GDM1 (cell line): ENCODE measurements at regions not wholly inside any gene's neighbourhood (a gene's known extent, or its start where the extent isn't known, plus 50 kb on each side); places are given as distances from the start of the nearest gene placed in this dataset.
A peak's percentile ranks its signal among the peaks of the same experiment; 100 is the strongest.
"Not testable (repeated sequence)": the region's sequence is repeated elsewhere in the genome, so short reads cannot be mapped to it uniquely, and the experiment has no call there.

Experiments
- DNase-seq: peaks from one replicate; lab custom pipeline; 2025; lab: John Stamatoyannopoulos, UW

DNA sequence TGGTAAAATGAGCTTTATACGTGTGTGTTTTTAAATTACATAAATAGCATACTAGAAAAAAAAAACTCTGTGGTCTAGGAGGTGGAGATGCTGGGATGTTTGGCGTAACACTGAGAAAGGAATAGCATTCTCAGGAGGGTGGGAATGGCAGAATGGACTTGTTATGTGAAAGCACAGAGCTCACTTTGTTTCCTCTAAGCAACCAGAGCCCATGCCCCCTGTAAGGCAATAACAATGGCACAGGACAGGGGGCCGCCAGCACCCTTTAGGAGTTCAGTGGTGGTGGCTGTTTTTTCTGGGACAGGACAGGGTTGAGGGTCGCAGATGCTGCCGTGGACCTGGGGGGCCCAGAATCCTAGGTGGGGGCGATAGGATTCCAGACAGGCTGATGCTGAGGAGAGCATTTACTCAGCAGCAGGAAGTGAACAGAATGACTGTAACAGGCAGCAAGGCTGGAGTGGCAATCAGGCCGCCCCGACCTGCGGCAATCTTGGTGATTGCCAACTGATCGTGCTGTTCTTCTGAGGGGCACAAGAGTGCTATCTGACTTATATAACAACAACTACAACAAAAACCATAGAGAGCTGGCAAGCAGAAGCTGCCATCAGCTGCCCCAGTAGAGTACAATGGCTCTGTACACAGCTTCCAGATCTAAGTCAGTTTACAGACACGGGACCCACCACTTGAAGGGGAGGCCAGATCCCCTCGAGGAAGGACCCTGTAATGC is 160.4 kb downstream of the UACA start:
- DNase-seq, result no peak

DNA sequence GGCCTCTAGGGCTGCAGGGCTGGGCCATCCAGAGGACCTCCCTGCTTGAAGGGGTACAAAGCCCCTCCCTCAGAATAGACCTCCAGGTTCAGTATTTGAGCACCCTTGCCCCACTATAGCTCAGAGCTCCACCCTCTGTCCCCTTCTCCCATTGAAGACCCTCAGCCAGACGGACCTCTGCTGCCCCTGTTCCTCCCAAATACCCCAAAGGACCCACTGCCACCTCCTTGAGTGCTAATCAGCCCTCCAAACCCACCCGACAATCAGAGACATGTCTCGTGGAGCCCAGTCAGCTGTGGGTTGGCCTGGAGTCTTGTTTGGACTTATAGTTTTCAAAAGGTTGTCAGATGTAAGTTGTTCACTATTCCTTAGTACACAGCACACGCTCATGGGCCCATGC is 161.1 kb downstream of the UACA start:
- DNase-seq, result no peak

DNA sequence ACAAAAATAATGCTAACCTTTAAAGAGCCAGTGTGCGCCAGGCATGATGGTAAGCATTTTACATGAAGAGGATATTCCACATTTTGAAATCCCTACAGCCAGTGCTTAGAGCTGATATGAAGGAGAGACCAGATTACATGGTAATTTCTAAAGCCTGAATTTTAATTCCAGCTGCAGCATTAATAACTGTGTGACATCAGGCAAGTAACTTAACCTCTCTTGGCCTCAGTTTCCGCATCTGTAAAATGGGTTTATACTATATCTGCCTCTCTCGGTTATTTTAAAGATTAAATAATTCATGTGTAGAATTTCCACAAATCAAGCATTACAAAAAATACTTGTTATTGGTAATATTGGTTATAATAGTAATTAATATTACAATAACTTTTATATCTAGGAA is 165.4 kb downstream of the UACA start:
- DNase-seq, result no peak

DNA sequence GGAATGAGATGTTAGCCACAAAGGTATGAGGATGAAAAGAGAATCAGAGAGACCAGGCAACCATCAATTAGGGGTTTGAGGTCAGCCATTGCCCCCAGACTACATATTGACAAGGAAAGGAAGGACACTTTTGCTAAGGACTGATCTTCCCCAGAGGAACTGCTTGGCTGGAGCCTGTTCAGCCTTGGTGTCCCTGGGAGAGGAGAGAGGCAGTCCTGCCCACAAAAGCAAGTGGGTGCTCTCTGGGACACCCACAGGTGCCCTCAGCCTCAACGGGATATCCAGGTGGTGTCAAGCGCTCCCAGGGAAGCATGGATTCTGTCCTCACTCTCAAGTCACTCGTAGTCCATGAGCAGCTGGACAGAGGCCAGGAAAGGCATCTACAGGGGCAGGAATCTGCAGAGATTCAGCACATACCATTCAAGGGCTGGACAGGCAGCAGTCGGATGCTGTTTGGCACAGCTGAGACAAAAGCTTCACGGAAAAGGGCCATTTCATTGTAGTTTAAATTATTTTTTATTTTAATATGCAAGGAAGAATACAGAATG is 166.2 kb downstream of the UACA start:
- no peak for DNase-seq

DNA sequence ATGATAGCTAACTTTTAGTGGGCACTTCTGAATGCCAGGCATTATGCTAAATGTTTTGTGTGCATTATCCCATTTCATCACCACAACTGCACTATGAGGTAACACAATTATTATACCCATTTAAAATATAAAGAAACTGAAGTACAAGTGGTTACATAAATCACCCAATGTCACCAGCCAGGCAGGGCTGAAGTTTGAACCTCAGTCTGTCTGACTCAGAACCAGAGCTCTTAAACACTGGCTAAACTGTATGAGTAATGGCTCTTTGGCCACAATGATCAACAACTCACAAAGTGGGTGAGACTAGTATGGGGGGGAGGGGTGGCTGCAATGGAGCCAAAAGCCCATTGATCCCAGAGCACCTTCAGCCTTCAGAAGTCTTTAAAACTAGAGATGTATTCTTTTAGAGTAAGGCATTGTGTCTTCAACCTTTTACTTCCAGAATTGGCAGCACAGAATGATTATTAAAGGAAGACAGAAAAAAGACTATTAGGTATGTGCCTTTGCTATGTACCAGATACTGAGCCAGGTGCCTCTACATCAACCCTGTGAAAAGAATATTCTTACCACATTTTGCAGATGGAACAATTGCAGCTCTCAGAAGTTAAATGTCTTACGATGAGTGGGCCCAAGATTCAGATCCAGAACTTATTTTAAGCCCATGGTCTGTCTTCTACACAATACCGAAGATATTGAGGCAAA is 166.9 kb downstream of the UACA start:
- no peak for DNase-seq

DNA sequence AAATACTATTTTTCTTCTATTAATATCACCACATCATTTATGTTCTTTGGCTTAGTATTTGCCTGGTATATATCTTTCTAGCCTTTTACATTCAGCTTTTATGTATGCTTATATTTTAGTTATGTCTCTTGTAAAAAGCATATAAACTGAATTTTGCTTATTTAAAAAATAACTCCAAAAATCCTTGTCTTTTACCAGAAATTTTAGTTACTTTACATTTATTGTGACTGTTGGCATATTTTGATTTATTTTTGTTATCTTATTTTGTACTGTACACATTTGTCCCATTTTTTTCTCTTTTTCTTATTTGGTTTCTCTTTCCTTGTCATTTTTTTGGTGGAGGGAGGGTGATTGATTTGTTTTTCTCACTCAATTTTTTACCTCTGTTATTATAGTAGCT is 169.6 kb downstream of the UACA start:
- no peak for DNase-seq

DNA sequence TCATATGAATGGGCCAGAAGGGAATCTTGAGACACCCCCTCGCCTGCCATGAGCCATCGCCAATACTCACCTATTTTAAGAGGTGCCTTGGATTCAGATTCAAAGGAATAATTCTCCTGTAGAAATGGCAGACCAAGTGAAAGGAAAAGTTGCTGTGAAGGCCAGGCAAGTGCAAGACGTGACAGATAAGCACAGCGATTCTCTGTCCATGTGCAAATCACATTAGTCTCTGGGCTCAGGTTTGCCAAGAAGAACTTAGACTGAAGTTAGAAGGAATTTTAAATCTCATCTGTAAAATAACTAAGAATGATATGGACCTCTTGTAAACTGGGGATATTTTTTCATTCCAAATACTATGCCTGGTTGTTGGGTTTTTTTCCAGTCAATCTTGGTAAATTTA is 173.6 kb downstream of the UACA start:
- no peak for DNase-seq

DNA sequence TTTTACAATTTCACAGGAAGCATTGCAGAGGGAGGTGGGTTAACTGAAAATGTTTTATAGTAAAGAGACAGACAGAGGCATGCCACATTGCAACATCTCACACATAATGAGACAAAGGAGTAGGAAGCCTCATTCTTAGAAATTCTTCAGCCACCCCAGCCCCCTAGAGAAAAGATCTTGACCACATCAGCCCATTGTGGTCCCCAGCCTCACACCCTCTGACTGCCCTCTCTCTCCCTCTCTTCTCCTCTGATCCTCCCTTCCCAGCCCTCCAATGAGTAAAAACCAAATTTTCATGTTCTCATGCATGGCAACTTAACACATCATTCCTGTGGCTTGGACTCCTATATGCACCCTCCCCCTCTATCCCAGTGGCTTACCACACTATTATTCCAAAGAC is 174.1 kb downstream of the UACA start:
- peak; percentile 16 for DNase-seq

DNA sequence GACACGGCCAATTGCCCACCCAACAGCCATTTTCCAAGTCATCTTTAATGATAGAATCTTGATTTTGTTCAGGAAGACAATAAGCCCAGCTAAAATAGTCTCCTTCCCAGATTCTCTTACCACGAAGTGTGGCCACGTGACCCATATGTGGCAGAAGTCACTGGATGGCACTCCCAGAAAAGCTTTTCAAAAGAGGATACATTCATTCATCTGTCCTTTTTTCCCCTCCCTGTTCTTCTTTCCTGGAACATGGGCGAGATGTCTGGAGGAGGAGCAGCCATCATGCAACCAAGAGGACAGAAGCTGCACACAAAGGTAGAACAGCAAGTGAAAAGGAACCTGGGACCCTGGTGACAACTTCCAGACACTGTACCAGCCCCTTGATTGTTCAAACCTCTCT is 174.7 kb downstream of the UACA start:
- DNase-seq, result no peak

DNA sequence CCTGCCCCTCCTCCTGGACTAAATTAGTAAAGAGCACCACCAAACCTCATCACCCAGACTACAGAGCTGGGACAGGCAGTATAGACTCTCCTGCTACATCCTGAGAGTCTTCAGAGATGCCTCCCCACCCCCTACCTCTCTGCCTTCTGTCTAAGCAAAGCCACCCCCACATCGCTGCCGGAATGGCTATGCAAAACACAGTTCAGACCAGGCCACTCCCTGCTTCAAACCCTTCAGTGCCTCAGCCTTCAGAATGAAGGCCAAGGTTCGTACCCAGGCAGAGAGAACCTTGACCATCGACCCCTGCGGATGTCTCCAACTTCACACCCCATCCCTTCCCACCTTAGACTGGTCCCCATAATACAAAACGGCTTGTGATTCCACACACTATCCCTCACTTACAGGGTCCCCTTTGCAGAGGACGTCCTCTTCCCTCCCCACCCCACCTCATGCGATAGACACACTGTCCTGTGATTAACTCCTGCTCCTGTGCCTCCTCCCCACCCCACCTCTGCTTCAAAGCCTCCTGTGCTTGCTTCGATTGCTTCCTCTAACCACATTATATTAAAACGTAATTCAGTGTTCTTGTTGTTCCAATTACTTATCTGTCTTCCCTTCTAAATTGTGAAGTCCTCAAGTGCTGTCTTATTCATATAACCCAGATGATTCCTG is 175.3 kb downstream of the UACA start:
- DNase-seq, result no peak

DNA sequence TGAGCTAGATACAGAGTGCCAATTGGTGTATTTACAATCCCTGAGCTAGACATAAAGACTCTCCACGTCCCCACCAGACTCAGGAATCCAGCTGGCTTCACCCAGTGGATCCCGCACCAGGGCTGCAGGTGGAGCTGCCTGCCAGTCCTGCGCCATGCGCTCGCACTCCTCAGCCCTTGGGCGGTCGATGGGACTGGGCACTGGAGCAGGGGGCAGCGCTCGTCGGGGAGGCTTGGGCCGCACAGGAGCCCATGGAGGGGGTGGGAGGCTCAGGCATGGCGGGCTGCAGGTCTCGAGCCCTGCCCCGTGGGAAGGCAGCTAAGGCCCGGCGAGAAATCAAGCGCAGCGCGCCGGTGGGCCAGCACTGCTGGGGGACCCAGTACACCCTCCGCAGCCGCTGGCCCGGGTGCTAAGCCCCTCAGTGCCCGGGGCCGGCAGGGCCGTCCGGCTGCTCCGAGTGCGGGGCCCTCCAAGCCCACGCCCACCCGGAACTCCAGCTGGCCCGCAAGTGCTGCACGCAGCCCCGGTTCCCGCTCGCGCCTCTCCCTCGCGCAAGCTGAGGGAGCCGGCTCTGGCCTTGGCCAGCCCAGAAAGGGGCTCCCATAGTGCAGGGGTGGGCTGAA is 176.2 kb downstream of the UACA start:
- DNase-seq, result not testable (repeated sequence)

DNA sequence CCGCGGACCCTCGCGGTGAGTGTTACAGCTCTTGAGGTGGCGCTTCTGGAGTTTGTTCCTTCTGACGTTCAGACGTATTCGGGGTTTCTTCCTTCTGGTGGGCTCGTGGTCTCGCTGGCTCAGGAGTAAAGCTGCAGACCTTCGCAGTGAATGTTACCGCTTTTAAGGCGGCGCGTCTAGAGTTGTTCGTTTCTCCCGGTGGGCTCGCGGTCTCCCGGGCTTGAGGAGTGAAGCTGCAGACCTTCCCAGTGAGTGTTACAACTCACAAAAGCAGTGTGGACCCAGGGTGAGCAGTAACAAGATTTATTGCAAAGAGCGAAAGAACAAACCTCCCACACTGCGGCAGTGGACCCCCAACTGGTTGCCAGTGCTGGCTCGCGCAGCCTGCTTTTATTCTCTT is 177.1 kb downstream of the UACA start:
- no peak for DNase-seq

DNA sequence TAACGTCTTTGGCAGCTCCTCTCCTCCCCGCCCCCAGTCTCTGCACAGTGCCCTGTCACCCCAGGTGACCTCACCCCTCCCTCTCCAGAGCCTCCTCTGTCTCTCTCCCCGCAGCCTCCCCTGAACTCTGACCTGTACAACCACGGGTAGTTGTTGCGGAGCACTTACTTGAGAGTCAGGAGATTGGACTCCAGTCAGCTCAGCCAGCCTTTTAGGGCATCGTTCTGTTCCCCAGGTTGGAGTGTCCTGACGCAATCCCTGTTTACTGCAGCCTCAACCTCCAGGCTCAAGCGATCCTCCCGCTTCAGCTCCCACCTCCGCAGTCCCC is 177.7 kb downstream of the UACA start:
- DNase-seq, result no peak

DNA sequence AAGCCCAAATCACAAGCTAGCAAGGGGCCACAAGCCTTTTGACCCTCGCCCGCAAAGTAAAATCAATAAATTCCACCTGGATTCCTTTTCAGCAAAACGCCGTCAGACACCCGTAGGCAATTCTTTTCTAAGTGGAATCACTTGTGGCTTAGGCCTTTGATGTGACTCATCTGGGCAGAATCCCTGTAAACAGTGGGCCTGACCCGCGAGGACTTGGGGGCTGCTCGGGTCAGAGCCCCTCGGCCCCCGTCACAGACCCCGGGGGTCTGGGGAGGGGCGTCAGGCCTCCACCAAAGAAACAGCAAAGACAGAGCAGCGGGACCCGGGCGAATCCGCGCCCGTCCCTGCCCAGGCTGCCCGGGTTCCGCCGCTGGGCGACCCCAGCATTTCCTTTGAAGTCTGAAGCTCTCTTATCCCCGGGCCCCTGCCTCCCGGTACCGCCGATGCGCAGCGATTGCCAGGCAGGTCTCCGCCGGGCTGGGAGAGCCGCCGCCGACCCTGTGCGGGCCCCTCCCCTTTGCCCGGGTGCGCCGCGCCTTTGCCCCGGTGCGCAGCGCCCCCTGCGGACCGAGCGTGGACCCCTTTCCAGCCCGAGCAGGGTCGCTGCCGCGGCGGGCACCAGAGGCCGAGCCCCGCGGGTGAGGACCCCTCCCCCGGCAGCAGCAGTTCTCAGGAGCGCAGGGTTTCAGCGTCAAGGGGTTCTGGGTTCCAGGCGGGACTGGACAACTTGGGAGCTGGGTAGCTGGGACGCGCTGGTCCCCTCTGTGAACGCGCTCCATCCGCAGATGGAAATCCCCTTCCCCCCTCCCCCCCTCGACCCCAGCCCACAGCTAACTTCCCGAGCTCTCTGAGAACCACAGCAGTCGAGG is 178.3 kb downstream of the UACA start:
- no peak for DNase-seq

DNA sequence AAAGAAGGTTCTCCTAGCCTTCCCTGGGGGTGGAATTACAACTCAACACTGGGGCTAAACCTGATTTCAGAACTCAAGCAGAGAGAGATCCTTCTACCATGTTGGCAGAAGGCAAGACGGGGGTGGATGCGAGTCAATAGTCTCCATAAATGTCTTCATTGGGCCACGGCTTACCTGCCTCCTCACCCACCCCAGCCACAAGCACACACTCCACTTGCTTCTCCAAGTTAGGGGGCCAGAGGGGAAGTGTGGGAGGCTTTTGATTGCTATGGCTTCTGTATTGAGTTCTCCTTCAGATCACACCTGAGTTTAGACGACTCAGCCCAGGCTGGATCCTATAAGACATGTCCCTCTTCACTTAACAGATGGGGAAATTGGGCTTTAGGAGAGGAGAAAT is 178.9 kb downstream of the UACA start:
- no peak for DNase-seq

DNA sequence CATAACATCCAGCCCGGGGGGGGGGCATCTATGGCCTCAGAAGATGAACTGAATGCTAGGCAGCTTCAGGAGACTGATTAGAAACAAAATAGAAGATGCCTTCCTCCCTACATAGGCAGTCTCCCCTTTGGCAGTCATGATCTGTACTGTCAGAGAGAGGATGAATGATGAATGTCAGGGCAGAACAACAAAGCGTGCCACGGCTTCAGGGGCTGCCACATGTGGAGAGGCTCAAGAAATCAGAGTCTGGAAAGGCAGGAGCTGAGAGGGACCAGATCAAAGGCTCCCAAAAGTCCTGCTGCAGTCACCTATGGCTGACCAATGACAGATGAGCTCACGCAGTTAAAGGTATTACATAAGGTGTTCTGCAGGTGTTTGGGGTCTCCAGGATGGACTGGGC is 180.4 kb downstream of the UACA start:
- no peak for DNase-seq

DNA sequence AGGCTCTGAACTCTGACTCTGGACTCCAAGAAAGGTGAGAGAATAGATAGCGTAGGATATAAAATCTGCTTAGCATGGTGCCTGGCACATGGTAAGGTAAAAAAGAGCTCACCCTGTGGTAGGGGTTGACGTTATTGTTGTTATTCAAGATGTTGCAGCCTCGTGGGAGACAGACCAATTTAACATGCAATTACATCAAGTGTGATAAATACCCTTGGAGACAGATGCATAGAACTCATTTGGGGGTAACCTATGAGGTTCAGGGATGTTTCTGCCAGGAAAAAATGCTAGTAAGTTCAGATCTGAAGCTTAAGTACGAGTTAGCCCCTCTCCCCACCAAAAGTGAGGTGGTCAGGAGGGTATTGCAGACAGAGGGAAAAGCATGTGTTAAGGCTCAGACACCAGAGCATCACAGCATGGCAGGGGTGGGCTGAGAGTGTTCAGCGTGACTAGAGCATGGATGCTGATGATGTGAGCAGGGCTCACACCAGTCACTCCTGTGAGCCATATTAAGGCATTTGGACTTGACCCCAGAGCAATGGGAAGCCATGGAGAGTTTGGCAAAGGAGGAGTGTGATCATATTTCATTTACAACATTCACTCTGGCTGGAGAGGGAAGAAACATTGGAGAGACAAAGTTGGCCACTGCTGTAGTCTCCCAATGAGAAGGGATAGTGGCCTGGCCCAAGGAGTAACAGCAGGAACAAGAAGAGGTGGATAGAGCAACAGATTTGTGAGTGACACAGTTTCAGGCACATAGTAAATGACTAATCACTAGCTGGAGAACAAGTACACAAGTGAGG is 181.0 kb downstream of the UACA start:
- no peak for DNase-seq

DNA sequence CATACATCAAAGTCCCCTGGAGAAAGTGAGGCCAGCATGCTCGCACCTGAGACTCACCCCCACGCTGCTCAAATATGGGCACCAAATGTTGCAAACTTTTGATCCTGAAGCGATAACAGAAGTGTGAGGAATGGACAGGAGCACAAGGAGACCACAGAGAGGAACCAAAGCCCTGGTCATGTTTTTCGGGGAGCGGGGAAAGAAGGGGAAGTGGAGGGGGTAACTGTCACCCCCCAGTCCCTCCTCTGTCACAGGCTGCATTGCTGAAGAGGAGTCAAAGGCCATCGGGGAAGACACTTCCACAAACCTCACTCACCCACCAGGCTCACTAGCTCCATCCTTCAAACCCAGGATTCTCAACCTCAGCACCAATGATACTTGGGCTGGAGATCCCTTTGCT is 182.4 kb downstream of the UACA start:
- DNase-seq, result no peak

DNA sequence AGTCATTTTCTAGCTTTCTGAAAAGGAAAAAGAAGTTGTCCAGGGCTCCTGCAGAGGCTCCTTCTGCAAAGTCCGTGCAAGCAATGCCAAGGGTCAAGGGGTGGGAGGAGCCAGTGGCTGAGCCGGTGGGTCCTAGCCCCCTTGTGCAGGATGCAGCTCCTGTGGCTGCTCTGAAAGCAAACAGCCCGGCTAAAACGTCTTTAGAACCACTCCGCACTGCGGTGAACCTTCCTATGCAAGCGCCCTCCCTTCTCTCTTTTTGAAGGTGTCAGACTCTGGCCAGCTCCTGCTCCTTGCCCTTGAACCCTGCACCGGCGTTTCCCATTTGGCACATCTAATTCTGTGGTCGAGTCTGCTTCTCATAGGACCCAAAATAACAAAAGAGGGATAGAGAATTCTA is 183.1 kb downstream of the UACA start:
- no peak for DNase-seq

DNA sequence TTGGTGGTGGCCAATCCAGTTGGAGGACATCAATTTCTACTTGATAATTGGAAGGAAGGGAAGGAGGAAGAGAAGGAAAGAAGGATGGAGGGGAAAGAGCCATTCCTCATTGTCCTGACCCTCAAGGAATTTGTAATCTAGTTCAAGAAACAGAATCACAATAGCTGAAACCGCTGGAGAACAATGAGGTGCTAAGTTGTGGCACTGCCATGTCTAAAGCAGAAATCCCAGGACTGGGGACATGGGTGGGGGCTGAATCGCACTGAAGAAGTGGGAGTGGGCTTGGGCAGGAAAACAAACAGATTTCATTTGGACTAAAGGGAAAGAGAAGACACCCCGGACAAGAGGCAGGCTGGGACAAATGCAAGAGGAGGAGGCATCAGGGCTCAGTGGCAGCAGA is 183.6 kb downstream of the UACA start:
- DNase-seq, result no peak

DNA sequence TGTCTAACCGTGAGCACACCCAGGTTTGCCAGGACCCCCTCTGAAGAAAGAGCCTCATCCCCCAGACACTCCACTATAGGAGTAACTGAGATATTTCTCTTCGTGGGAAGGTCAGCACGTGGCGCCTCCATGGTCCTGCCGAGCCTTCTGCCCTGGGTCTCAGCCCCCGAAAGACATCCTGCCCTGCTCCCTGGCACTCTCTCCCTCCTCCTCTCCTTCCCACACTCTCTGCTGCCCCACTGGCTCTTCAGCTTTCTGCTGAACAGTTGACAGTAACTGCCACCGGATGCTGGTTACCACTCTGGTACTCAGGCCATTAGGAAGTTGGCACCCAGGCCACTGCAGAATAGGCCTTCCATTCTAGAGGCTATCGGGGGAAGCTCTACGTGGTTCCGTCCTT is 185.2 kb downstream of the UACA start:
- no peak for DNase-seq
